GM19238 (cell line): ENCODE measurements at regions not wholly inside any gene's neighbourhood (a gene's known extent, or its start where the extent isn't known, plus 50 kb on each side); places are given as distances from the start of the nearest gene placed in this dataset.
"Not testable (repeated sequence)": the region's sequence is repeated elsewhere in the genome, so short reads cannot be mapped to it uniquely, and the experiment has no call there.

Experiments
- DNase-seq: peaks from one replicate; pipeline ENCODE4 v3.0.0; 2011; ENCODE audit warnings: low spot score; ENCODE audit not compliant: insufficient read length

DNA sequence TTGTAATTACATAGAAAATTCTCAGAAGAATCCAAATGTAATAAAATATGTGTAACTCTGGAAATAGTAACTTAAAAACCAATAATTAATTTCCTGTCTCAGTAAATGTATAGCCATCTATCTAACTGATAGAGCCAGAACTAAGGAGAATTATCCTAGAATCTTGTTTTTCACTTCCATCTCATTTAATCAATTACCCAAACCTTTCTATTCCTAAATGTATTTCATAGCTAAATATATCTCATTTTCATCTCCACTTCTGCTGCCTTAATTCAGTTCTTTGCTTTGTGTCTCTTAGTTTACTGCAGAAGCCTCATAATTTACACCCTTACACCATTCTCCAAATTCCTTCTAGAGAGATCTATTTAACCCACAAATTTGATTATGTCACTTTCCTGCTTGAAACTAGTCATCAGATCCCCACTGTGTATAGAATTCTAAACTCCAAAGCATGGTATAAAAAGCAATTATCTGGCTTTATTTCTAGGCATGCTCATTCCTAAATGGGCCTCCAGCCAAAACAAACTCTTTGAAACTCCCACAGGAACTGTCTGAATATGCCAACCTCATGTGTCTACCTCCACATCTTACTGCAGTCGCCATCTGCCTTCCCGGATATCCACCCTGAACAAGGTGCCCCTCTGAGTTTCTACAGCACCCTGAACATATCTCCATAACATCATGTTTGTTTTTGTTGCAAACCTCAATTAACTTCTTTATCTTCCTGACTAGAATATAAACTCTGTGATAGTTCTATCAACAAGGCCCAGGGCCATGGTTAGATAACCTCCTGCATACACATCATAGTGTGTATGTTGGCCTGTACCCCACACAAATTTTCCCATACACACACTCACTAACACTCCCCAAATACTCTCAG is 70.5 kb upstream of the ADTRP start:
- no peak for DNase-seq

GRCh38 chr6:11848346-11848651 is 69.7 kb upstream of the ADTRP start:
- DNase-seq: no peak

DNA sequence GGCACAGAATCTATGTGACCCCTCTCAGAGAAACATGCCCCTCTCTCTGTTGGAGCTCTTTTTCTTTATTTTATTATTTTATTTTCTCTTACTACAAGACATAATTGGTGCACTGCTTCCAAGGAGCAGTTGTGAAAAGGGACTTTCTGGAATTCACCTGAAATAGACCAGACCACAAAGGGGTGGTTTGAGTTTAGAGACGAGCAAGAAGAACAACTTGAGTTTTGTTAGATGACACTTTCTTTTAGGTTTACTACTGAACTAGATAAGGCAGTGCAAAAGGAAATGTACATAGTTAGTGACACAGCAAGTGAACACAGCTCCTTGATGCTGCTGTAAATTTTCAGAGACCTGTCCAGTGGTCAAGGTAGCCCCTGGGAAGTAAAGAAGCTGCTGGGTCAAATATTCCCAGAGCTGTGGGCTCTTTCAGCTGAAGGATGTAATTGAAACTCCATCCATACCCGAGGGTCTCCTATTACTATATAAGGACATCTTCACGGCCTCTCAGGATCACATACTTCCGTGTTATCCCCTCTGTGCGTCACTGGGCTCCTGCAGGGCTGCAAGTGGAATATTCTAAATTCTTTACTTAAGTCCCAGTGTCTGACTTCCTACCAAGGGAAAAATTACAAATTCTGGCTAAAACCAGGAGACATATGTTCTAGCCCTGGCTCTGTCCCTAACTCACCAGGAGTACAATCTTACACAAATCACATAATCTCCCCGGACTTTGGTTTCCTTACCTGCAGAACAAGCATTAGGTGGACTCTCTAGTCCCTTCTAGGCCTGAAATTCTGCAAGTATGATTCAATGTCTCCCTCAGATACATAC is 69.1 kb upstream of the ADTRP start:
- DNase-seq: no peak

- DNase-seq: not testable (repeated sequence)
These were observed 68.5 kb upstream of the ADTRP start for GRCh38 chr6:11847068-11847467.

- DNase-seq: no peak
These were observed 67.3 kb upstream of the ADTRP start for GRCh38 chr6:11845664-11846577.

GRCh38 chr6:11842795-11843194 is 64.2 kb upstream of the ADTRP start:
- not testable (repeated sequence) for DNase-seq

GRCh38 chr6:11835065-11835464 is 56.5 kb upstream of the ADTRP start:
- no peak for DNase-seq

- no peak for DNase-seq
These were observed 55.3 kb upstream of the ADTRP start for GRCh38 chr6:11833626-11834592.

- DNase-seq: no peak
These were observed 53.0 kb upstream of the ADTRP start for GRCh38 chr6:11831653-11832052.

DNA sequence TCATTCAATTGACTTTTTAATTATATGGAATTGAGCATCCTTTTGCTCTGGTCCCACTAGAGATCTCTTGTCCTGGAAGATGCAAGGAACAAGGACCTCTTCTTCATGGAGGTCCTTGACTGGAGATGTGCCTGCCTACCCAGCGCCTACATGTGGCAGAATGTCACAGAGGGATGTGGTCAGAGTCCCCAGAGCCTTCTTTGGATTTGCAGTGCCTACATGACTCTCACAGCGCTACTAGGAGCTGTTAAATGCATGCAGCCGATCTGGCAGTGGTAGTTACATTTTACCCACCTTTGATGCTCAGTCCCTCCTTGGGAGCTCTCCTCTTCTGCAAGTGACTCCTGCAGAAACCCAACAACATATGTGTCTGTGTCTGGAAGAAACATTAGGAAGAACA is 51.9 kb upstream of the ADTRP start:
- no peak for DNase-seq

DNA sequence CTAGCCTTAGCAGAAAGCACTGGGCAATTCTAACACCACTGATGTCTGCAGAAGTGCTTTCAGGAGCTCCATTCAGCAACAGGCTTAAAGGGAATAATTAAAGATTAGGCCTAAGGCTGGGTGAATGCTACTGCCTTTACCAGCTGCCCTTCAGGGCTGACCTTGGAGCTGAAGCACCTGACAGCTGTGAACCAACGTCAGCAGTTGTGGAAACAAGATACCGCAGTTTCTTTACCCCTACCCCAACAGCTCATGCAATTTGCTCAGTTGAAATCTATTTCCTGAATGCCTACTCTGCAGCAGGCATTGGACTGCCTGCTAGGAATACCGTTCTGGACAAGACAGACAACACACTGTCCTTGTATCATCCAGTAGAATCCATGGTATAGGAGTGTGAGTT is 51.5 kb upstream of the ADTRP start:
- DNase-seq: no peak

DNA sequence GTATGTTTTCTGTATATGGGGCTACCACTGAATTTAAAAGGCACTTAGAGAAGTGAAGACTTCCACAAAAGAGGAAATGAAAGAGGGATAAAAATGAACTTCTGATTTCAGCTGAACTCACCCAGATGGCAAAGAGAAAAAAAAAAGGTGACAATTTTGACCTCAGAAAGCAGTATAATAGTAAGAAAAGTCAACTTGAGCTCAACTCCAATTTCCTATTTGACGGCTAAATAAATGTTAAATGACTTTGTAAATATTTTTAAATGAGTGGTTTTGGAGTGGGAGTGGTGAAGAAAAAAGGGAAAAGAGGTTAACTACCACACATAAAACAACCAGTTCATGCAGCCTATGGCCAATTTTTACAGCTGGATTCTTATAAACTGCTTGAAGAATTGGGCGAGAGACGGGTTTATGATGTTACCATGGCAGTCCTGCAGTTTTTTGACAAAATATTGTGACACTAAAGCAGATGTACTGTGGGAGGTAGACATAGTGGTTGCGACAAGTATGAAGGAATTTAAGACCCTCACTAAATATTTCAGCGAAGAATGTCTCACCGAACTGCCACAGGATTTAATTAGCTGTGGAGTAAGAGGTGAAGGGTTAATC is 49.8 kb upstream of the ADTRP start:
- DNase-seq: no peak
